Muscle layer of duodenum (tissue), 2 donors: ENCODE measurements at regions not wholly inside any gene's neighbourhood (a gene's known extent, or its start where the extent isn't known, plus 50 kb on each side); places are given as distances from the start of the nearest gene placed in this dataset.
"Not testable (repeated sequence)": the region's sequence is repeated elsewhere in the genome, so short reads cannot be mapped to it uniquely, and the experiment has no call there.

Experiments
- H3K27ac ChIP-seq: one replicate; pipeline ENCODE4 v1.7.0; 2013; ENCODE audit warnings: mild to moderate bottlenecking, low read length
- H3K27me3 ChIP-seq: one replicate; pipeline ENCODE4 v1.7.0; 2013; ENCODE audit warnings: low read depth, mild to moderate bottlenecking, control low read depth, low read length
- H3K36me3 ChIP-seq, 2 donors: one replicate each; pipeline ENCODE4 v1.7.0; 2013; ENCODE audit warnings: low read length in 2 of 2, control low read depth in 1 of 2, mild to moderate bottlenecking in 1 of 2; ENCODE audit not compliant: insufficient read depth in 2 of 2, control insufficient read depth in 1 of 2
- H3K4me1 ChIP-seq, 2 donors: one replicate each; pipeline ENCODE4 v1.7.0; 2013; ENCODE audit warnings: low read length in 2 of 2, mild to moderate bottlenecking in 2 of 2, control low read depth in 1 of 2, moderate library complexity in 1 of 2; ENCODE audit not compliant: insufficient read depth in 2 of 2, control insufficient read depth in 1 of 2
- H3K4me3 ChIP-seq, 2 donors: one replicate each; pipeline ENCODE4 v1.7.0; 2013; ENCODE audit warnings: low read length in 2 of 2, low read depth in 1 of 2, mild to moderate bottlenecking in 1 of 2
- H3K9me3 ChIP-seq, 2 donors: one replicate each; pipeline ENCODE4 v1.7.0; 2013; ENCODE audit warnings: low read length in 2 of 2, control low read depth in 1 of 2, mild to moderate bottlenecking in 1 of 2; ENCODE audit not compliant: control insufficient read depth in 1 of 2
- donor health status: healthy.

GRCh38 chr2:194424683-194425209, 1232.3 kb upstream of the SLC39A10 start:
- Histone ChIP-seq H3K4me3 (no peak overlapping the region), H3K4me1 (no peaks in the 10 kb centered on the region), H3K27ac (no peak overlapping the region), H3K36me3 (no peaks in the 10 kb centered on the region), H3K27me3 (no peaks in the 10 kb centered on the region), H3K9me3 (no peaks in the 10 kb centered on the region)

GRCh38 chr2:194411221-194411620, 1245.8 kb upstream of the SLC39A10 start:
- no peaks in the 10 kb centered on the region for H3K4me1 ChIP-seq
- H3K36me3 ChIP-seq, result no peaks in the 10 kb centered on the region
- no peaks in the 10 kb centered on the region for H3K27me3 ChIP-seq
- H3K4me3 ChIP-seq, result no peak overlapping the region
- no peak overlapping the region for H3K27ac ChIP-seq
- no peaks in the 10 kb centered on the region for H3K9me3 ChIP-seq

- Histone ChIP-seq H3K4me1 (no peaks in the 10 kb centered on the region), H3K27me3 (no peaks in the 10 kb centered on the region), H3K36me3 (no peaks in the 10 kb centered on the region), H3K27ac (no peak overlapping the region), H3K4me3 (no peak overlapping the region), H3K9me3 (no peaks in the 10 kb centered on the region)
Observed at GRCh38 chr2:194395818-194396217, 1261.2 kb upstream of the SLC39A10 start.

- H3K9me3 ChIP-seq, result no peaks in the 10 kb centered on the region
Observed at GRCh38 chr2:194385376-194385775, 1271.7 kb upstream of the SLC39A10 start.

GRCh38 chr2:194383401-194383800, 1273.6 kb upstream of the SLC39A10 start:
- H3K4me3 ChIP-seq, result no peak overlapping the region
- H3K27ac ChIP-seq, result no peak overlapping the region
- H3K9me3 ChIP-seq, result no peaks in the 10 kb centered on the region
- H3K4me1 ChIP-seq, result no peaks in the 10 kb centered on the region
- H3K27me3 ChIP-seq, result no peaks in the 10 kb centered on the region
- no peaks in the 10 kb centered on the region for H3K36me3 ChIP-seq

More at GRCh38 chr2:194385376-194385775, 1271.7 kb upstream of the SLC39A10 start:
- Histone ChIP-seq H3K36me3 (no peaks in the 10 kb centered on the region), H3K4me3 (no peak overlapping the region), H3K27ac (no peak overlapping the region), H3K4me1 (no peaks in the 10 kb centered on the region), H3K27me3 (no peaks in the 10 kb centered on the region)

GRCh38 chr2:194382221-194382620, 1274.8 kb upstream of the SLC39A10 start:
- Histone ChIP-seq H3K4me1 (no peaks in the 10 kb centered on the region), H3K27me3 (no peaks in the 10 kb centered on the region), H3K9me3 (no peaks in the 10 kb centered on the region)

GRCh38 chr2:194380011-194380410, 1277.0 kb upstream of the SLC39A10 start:
- H3K9me3 ChIP-seq, result no peaks in the 10 kb centered on the region
- H3K4me1 ChIP-seq, result no peaks in the 10 kb centered on the region
- no peaks in the 10 kb centered on the region for H3K27me3 ChIP-seq
- no peak overlapping the region for H3K27ac ChIP-seq
- no peak overlapping the region for H3K4me3 ChIP-seq
- no peaks in the 10 kb centered on the region for H3K36me3 ChIP-seq

More at GRCh38 chr2:194382221-194382620, 1274.8 kb upstream of the SLC39A10 start:
- H3K27ac ChIP-seq, result no peak overlapping the region
- H3K36me3 ChIP-seq, result no peaks in the 10 kb centered on the region
- no peak overlapping the region for H3K4me3 ChIP-seq

- H3K27ac ChIP-seq, H3K4me3 ChIP-seq, H3K27me3 ChIP-seq, H3K36me3 ChIP-seq, H3K4me1 ChIP-seq, H3K9me3 ChIP-seq: not testable (repeated sequence)
Observed at GRCh38 chr2:194367390-194367789, 1289.6 kb upstream of the SLC39A10 start.

- no peaks in the 10 kb centered on the region for H3K36me3 ChIP-seq
- no peak overlapping the region for H3K27ac ChIP-seq
- H3K4me1 ChIP-seq, result no peaks in the 10 kb centered on the region
- no peaks in the 10 kb centered on the region for H3K9me3 ChIP-seq
- H3K4me3 ChIP-seq, result no peak overlapping the region
- no peaks in the 10 kb centered on the region for H3K27me3 ChIP-seq
Observed at GRCh38 chr2:194363878-194364277, 1293.1 kb upstream of the SLC39A10 start.

GRCh38 chr2:194363295-194363694, 1293.7 kb upstream of the SLC39A10 start:
- Histone ChIP-seq H3K27ac (no peak overlapping the region), H3K36me3 (no peaks in the 10 kb centered on the region), H3K9me3 (no peaks in the 10 kb centered on the region), H3K4me1 (no peaks in the 10 kb centered on the region), H3K27me3 (no peaks in the 10 kb centered on the region), H3K4me3 (no peak overlapping the region)

- no peaks in the 10 kb centered on the region for H3K36me3 ChIP-seq
- H3K4me1 ChIP-seq, result no peaks in the 10 kb centered on the region
- H3K9me3 ChIP-seq, result no peaks in the 10 kb centered on the region
Observed at GRCh38 chr2:194352505-194352904, 1304.5 kb upstream of the SLC39A10 start.

GRCh38 chr2:194346193-194346592, 1310.8 kb upstream of the SLC39A10 start:
- H3K9me3 ChIP-seq, result no peaks in the 10 kb centered on the region
- H3K36me3 ChIP-seq, result no peaks in the 10 kb centered on the region
- H3K4me3 ChIP-seq, result no peak overlapping the region

More at GRCh38 chr2:194352505-194352904, 1304.5 kb upstream of the SLC39A10 start:
- H3K27me3 ChIP-seq, result no peaks in the 10 kb centered on the region
- no peak overlapping the region for H3K27ac ChIP-seq
- H3K4me3 ChIP-seq, result no peak overlapping the region

More at GRCh38 chr2:194346193-194346592, 1310.8 kb upstream of the SLC39A10 start:
- H3K4me1 ChIP-seq, result no peaks in the 10 kb centered on the region
- H3K27ac ChIP-seq, result no peak overlapping the region
- no peaks in the 10 kb centered on the region for H3K27me3 ChIP-seq
